ENCODE measurements at regions not wholly inside any gene's neighbourhood (a gene's known extent, or its start where the extent isn't known, plus 50 kb on each side); places are given as distances from the start of the nearest gene placed in this dataset.
"Not testable (repeated sequence)": the region's sequence is repeated elsewhere in the genome, so short reads cannot be mapped to it uniquely, and the experiment has no call there.

DNA sequence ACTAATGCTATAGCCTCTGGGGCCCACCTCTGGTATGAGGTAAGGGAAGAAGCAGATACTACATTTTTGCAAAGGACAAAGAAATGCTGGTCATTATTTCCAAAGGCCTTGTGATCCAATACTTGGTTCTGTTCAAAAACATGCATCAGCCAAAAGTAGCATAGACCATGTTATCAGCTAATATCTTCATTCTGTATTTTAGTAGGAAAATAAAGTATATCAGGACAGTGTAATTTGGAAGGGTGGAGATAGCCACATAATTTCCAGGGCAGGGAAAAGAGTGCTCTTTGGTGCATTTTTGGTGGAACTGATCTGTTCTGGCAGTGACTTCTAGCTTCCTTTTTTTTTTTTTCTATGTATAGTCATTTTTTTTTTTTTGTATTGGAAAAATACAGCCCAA lies 258.0 kb upstream of the SOX4 start:
- no peaks in the 10 kb centered on the region for H3K27me3 ChIP-seq
- H3K4me3 ChIP-seq: no peak overlapping the region
- peaks cover 4% of the 10 kb centered on the region for H3K4me1 ChIP-seq
- intact Hi-C loops (cut with DNase I; ENCODE audit: low total_unique reads): no loop called here
- no peaks in the 10 kb centered on the region for H3K36me3 ChIP-seq (ENCODE audit: low read depth, missing control alignments)
- H3K27ac ChIP-seq: no peak overlapping the region
- no peaks in the 10 kb centered on the region for H3K9me3 ChIP-seq
- TF ChIP-seq CTCF (IDR thresholded peaks at IDR 0.05) (no peak), POLR2A (IDR thresholded peaks at IDR 0.05) (no peak)
- no peak for DNase-seq

DNA sequence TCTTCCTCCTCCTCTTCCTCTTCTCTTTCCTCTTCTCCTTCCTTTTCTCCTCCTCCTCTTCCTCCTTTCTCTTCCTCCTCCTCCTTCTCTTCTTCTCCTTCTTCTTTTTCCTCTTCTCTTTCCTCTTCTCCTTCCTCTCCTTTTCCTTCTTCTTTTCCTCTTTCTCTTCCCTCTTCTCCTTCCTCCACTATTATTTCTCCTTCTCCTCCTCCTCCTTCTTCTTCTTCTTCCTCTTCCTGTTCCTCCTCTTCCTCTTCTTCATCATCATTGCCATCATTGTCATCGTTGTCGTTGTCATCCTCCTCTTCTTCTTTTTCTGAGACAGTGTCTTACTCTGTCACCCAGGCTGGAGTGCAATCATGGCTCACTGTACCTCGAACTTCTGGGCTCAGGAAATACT lies 256.3 kb upstream of the SOX4 start:
- Histone ChIP-seq H3K27ac (no peak overlapping the region), H3K9me3 (no peaks in the 10 kb centered on the region), H3K27me3 (no peaks in the 10 kb centered on the region), H3K36me3 (ENCODE audit: low read depth, missing control alignments) (no peaks in the 10 kb centered on the region), H3K4me1 (no peaks in the 10 kb centered on the region), H3K4me3 (no peak overlapping the region)
- intact Hi-C loops (cut with DNase I; ENCODE audit: low total_unique reads): no loop called here
- DNase-seq: no peak
- 78 to 91% methylated on average over 3 of the region's 3 CpGs for WGBS, 2 donors
- no peak for TF ChIP-seq CTCF (IDR thresholded peaks at IDR 0.05)
- no peak for TF ChIP-seq POLR2A (IDR thresholded peaks at IDR 0.05)

DNA sequence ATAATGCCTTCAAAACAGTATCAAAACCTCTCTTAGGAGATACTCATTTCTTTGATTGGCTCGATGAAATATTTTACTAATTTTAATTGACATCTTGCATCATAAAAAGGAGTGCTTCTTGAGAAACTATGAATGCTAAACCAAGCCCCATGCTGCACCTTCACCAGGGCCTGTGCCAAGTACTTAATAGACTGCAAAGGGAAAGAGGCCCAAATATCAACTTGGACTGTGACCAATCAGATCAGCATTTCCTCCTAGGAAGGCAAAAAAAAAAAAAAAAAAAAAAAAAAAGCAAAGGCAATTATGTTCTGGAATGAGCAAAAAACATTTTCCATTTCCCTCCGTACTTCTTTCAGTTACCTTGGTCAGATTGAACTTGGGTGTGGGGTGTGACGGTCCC lies 253.0 kb upstream of the SOX4 start:
- no peaks in the 10 kb centered on the region for H3K9me3 ChIP-seq
- intact Hi-C loops (cut with DNase I; ENCODE audit: low total_unique reads): no loop called here
- DNase-seq: no peak
- H3K4me3 ChIP-seq: no peak overlapping the region
- TF ChIP-seq CTCF (IDR thresholded peaks at IDR 0.05): no peak
- TF ChIP-seq POLR2A (IDR thresholded peaks at IDR 0.05): no peak
- H3K4me1 ChIP-seq: no peaks in the 10 kb centered on the region
- WGBS, 2 donors: 83 to 88% methylated on average over 3 of the region's 3 CpGs
- H3K27ac ChIP-seq: no peak overlapping the region
- no peaks in the 10 kb centered on the region for H3K36me3 ChIP-seq (ENCODE audit: low read depth, missing control alignments)
- H3K27me3 ChIP-seq: no peaks in the 10 kb centered on the region

- intact Hi-C loops (cut with DNase I; ENCODE audit: low total_unique reads): no loop called here
- no peaks in the 10 kb centered on the region for H3K36me3 ChIP-seq (ENCODE audit: low read depth, missing control alignments)
- H3K9me3 ChIP-seq: no peaks in the 10 kb centered on the region
- WGBS, 2 donors: 82 to 85% methylated on average over 4 of the region's 4 CpGs
- no peak for TF ChIP-seq POLR2A (IDR thresholded peaks at IDR 0.05)
- TF ChIP-seq CTCF (IDR thresholded peaks at IDR 0.05): no peak
- H3K27ac ChIP-seq: no peak overlapping the region
- no peak for DNase-seq
- H3K4me1 ChIP-seq: no peaks in the 10 kb centered on the region
- no peaks in the 10 kb centered on the region for H3K27me3 ChIP-seq
- H3K4me3 ChIP-seq: no peak overlapping the region
Measured at GRCh38 chr6:21341910-21342309, 251.6 kb upstream of the SOX4 start.

DNA sequence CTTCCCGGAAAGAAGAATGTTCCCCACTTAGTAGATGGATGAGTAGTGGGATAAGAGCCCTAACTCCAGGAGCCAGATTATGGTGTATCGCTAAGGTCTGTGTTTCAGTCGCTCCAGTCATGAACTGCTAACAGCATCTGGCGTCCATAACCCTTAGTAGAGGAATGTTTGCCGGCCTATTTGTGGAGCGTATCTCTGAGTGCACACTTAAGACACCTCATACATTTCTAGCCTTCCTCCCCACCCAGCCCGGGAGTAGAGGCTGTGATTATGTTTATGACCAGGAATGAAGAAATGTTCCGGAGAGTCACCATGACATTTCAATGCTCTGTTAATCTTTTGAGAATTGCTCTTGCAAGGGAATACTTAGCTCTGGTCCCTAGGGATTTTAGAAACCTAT lies 251.1 kb upstream of the SOX4 start:
- no peak overlapping the region for H3K27ac ChIP-seq
- no peaks in the 10 kb centered on the region for H3K9me3 ChIP-seq
- H3K4me3 ChIP-seq: no peak overlapping the region
- no peaks in the 10 kb centered on the region for H3K4me1 ChIP-seq
- 93% methylated on average over 8 of the region's 8 CpGs for WGBS, 2 donors
- no peaks in the 10 kb centered on the region for H3K36me3 ChIP-seq (ENCODE audit: low read depth, missing control alignments)
- intact Hi-C loops (cut with DNase I; ENCODE audit: low total_unique reads): no loop called here
- DNase-seq: no peak
- TF ChIP-seq CTCF (IDR thresholded peaks at IDR 0.05) (no peak), POLR2A (IDR thresholded peaks at IDR 0.05) (no peak)
- no peaks in the 10 kb centered on the region for H3K27me3 ChIP-seq

- 88 to 97% methylated on average over 1 of the region's 1 CpG for WGBS, 2 donors
- H3K27me3 ChIP-seq; H3K36me3 ChIP-seq (ENCODE audit: low read depth, missing control alignments); H3K9me3 ChIP-seq; H3K4me1 ChIP-seq; DNase-seq; H3K4me3 ChIP-seq; H3K27ac ChIP-seq; intact Hi-C loops (cut with DNase I; ENCODE audit: low total_unique reads): not testable (repeated sequence)
Measured at GRCh38 chr6:21345704-21346103, 247.8 kb upstream of the SOX4 start.
